Left colon (tissue), 2 donors: ENCODE measurements at regions not wholly inside any gene's neighbourhood (a gene's known extent, or its start where the extent isn't known, plus 50 kb on each side); places are given as distances from the start of the nearest gene placed in this dataset.
A peak's percentile ranks its signal among the peaks of the same experiment; 100 is the strongest.
"Not testable (repeated sequence)": the region's sequence is repeated elsewhere in the genome, so short reads cannot be mapped to it uniquely, and the experiment has no call there.

ENCODE experiments used
- ATAC-seq: fragments of 200-7000 bp; cut with Tn5 transposase; one replicate; pipeline ENCODE4 v1.9.1; 2020; ENCODE audit warnings: mild to moderate bottlenecking, moderate library complexity
- DNase-seq, 2 donors: peaks; one replicate each; pipeline ENCODE4 v3.0.0-alpha.2; 2020
- intact Hi-C, 2 donors: fragments of 100-400 bp; cut with DNase I in 1 of 2; cut with micrococcal nuclease in 1 of 2; formaldehyde crosslinking; loops; one replicate each; pipeline versions ENCODE4 v1.11.2 to v1.14.0; 2022; cut with DNase I, micrococcal nuclease
- donor health status: DM: no; HTN: no; CAD: no.
- donor health status: DM: yes; HTN: yes; CAD: no.

- peak; percentile 72 for ATAC-seq
- peak in 1 of 2 donors; percentile 29 for DNase-seq
- intact Hi-C loops: no loop called here
Measured at GRCh38 chr5:5886812-5887486, 464.5 kb downstream of the ICE1 start.

- ATAC-seq (no peak), DNase-seq (no peak)
- intact Hi-C loops: no loop called here
Measured at GRCh38 chr5:5886353-5886752, 463.9 kb downstream of the ICE1 start.

- intact Hi-C loops: no loop called here
- no peak for DNase-seq
- no peak for ATAC-seq
Measured at GRCh38 chr5:5885782-5886181, 463.3 kb downstream of the ICE1 start.

GRCh38 chr5:5884593-5884992, 462.1 kb downstream of the ICE1 start:
- intact Hi-C loops: no loop called here
- DNase-seq (no peak), ATAC-seq (no peak)

- intact Hi-C loops: no loop called here
- ATAC-seq (no peak), DNase-seq (no peak)
Measured at GRCh38 chr5:5883562-5883961, 461.1 kb downstream of the ICE1 start.

GRCh38 chr5:5883146-5883545, 460.7 kb downstream of the ICE1 start:
- intact Hi-C loops: no loop called here
- DNase-seq (no peak), ATAC-seq (no peak)

GRCh38 chr5:5882706-5883105, 460.2 kb downstream of the ICE1 start:
- intact Hi-C loops: no loop called here
- no peak for ATAC-seq

GRCh38 chr5:5881294-5881693, 458.8 kb downstream of the ICE1 start:
- DNase-seq (no peak), ATAC-seq (no peak)
- intact Hi-C loops: no loop called here

More at GRCh38 chr5:5882706-5883105, 460.2 kb downstream of the ICE1 start:
- DNase-seq: no peak

- ATAC-seq (no peak), DNase-seq (no peak)
- intact Hi-C loops: no loop called here
Measured at GRCh38 chr5:5880077-5880763, 457.7 kb downstream of the ICE1 start.

- no peak for DNase-seq
- intact Hi-C loops: no loop called here
- ATAC-seq: no peak
Measured at GRCh38 chr5:5857396-5857795, 434.9 kb downstream of the ICE1 start.

- ATAC-seq (no peak), DNase-seq (no peak)
- intact Hi-C loops: no loop called here
Measured at GRCh38 chr5:5854087-5854486, 431.6 kb downstream of the ICE1 start.

- DNase-seq: no peak
- intact Hi-C loops: no loop called here
- ATAC-seq: no peak
Measured at GRCh38 chr5:5838493-5838892, 416.0 kb downstream of the ICE1 start.

GRCh38 chr5:5831622-5832021, 409.1 kb downstream of the ICE1 start:
- DNase-seq, intact Hi-C loops, ATAC-seq: not testable (repeated sequence)

- DNase-seq (no peak), ATAC-seq (no peak)
- intact Hi-C loops: no loop called here
Measured at GRCh38 chr5:5828619-5829018, 406.1 kb downstream of the ICE1 start.

- ATAC-seq (no peak), DNase-seq (no peak)
- intact Hi-C loops: no loop called here
Measured at GRCh38 chr5:5826911-5827310, 404.4 kb downstream of the ICE1 start.

GRCh38 chr5:5822729-5823257, 400.3 kb downstream of the ICE1 start:
- no peak for ATAC-seq
- intact Hi-C loops: no loop called here
- DNase-seq: no peak

GRCh38 chr5:5816960-5817359, 394.5 kb downstream of the ICE1 start:
- no peak for DNase-seq
- no peak for ATAC-seq
- intact Hi-C loops: no loop called here

GRCh38 chr5:5813441-5813840, 391.0 kb downstream of the ICE1 start:
- ATAC-seq (no peak), DNase-seq (no peak)
- intact Hi-C loops: no loop called here

GRCh38 chr5:5810461-5810860, 388.0 kb downstream of the ICE1 start:
- intact Hi-C loops: no loop called here
- ATAC-seq: no peak
- no peak for DNase-seq

GRCh38 chr5:5805916-5806315, 383.4 kb downstream of the ICE1 start:
- no peak for DNase-seq
- intact Hi-C loops: no loop called here
- no peak for ATAC-seq
